ENCODE measurements at regions not wholly inside any gene's neighbourhood (a gene's known extent, or its start where the extent isn't known, plus 50 kb on each side); places are given as distances from the start of the nearest gene placed in this dataset.

DNA sequence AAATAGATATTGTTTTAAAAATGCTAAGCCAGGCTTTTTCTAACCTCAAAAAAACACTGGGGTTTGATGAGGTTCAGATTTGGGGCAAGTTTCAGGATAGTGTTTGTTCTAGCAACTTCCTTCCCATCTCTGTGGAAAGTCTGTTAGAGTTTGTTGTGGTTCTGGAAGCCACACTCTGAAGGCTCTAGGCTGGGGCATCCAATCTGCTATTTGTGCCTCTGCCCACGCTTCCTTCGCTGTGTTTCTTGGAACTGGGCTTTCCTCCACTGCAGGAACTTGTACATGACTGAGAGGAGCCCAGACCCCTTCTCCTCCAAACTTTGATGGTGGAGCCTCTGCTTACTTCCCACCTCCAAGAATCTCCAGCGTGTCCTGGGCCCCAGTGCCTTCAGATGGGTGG, 108.5 kb upstream of the SLC25A13 start:
- TF ChIP-seq EP300 (IDR thresholded peaks at IDR 0.05) (no peak), POLR2AphosphoS5 (IDR thresholded peaks at IDR 0.05) (no peak), POLR2A (IDR thresholded peaks at IDR 0.05) (no peak)
- TF ChIP-seq, protein P1, sequence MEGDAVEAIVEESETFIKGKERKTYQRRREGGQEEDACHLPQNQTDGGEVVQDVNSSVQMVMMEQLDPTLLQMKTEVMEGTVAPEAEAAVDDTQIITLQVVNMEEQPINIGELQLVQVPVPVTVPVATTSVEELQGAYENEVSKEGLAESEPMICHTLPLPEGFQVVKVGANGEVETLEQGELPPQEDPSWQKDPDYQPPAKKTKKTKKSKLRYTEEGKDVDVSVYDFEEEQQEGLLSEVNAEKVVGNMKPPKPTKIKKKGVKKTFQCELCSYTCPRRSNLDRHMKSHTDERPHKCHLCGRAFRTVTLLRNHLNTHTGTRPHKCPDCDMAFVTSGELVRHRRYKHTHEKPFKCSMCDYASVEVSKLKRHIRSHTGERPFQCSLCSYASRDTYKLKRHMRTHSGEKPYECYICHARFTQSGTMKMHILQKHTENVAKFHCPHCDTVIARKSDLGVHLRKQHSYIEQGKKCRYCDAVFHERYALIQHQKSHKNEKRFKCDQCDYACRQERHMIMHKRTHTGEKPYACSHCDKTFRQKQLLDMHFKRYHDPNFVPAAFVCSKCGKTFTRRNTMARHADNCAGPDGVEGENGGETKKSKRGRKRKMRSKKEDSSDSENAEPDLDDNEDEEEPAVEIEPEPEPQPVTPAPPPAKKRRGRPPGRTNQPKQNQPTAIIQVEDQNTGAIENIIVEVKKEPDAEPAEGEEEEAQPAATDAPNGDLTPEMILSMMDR (IDR thresholded peaks at IDR 0.05): no peak
- no peak overlapping the region for H3K4me3 ChIP-seq
- 93% methylated on average over 3 of the region's 3 CpGs for WGBS

DNA sequence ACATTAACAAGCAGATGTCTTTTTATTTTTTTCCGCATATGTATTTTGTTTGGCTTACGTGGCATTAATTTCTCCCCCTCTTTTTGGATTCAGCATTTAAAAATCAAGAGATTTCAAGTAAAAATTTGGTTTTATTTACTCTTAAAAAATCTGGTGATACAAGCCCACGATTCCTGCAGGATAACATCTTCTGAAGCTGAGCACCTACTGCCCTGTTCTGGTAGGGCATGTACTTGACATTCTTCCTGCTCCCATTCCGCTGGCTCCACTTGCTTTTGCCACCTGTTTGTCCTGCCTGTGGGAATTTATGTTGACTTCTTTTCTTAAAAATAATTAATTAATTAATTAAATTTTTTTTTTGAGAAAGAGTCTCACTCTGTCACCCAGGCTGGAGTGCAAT, 105.2 kb upstream of the SLC25A13 start:
- no peak overlapping the region for H3K27ac ChIP-seq
- no peak for DNase-seq (ENCODE audit: low spot score in 2 of 2)
- no peak overlapping the region for H3K4me3 ChIP-seq
- no peaks in the 10 kb centered on the region for H3K36me3 ChIP-seq
- no peaks in the 10 kb centered on the region for H3K27me3 ChIP-seq
- 89% methylated on average over 4 of the region's 4 CpGs for WGBS
- TF ChIP-seq POLR2A (IDR thresholded peaks at IDR 0.05) (no peak), POLR2AphosphoS5 (IDR thresholded peaks at IDR 0.05) (no peak), EP300 (IDR thresholded peaks at IDR 0.05) (no peak)
- TF ChIP-seq, protein P1 (IDR thresholded peaks at IDR 0.05): no peak
- no peaks in the 10 kb centered on the region for H3K9me3 ChIP-seq
- H3K4me1 ChIP-seq: no peaks in the 10 kb centered on the region

More for the DNA sequence above, 108.5 kb upstream of the SLC25A13 start:
- Histone ChIP-seq H3K9me3 (no peaks in the 10 kb centered on the region), H3K27me3 (no peaks in the 10 kb centered on the region), H3K36me3 (no peaks in the 10 kb centered on the region), H3K4me1 (no peaks in the 10 kb centered on the region), H3K27ac (no peak overlapping the region)
- no peak for DNase-seq (ENCODE audit: low spot score in 2 of 2)

DNA sequence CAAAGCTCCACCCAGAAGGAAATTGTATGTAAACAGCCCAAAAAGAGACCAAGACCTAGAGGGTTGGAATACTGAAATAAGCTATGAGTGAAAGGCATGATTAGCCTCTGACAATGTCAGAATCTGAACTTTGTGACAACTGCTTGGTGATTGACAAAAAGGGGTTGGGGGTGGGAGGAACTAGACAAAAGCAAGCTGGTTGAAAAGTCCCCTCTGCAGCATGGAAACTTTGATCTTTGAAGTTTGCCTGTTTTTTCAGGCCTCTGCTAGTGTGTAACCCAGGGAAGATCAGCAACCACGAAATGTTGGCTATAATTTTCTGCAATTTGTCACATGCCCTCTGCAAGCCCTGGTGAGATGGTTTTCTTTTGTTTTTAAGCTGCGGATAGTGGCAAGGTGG, 104.8 kb upstream of the SLC25A13 start:
- TF ChIP-seq, protein P1 (IDR thresholded peaks at IDR 0.05): no peak
- TF ChIP-seq EP300 (IDR thresholded peaks at IDR 0.05) (no peak), POLR2A (IDR thresholded peaks at IDR 0.05) (no peak), POLR2AphosphoS5 (IDR thresholded peaks at IDR 0.05) (no peak)
- no peaks in the 10 kb centered on the region for H3K36me3 ChIP-seq
- H3K4me3 ChIP-seq: no peak overlapping the region
- H3K27ac ChIP-seq: no peak overlapping the region
- DNase-seq (ENCODE audit: low spot score in 2 of 2): no peak
- no peaks in the 10 kb centered on the region for H3K4me1 ChIP-seq
- no peaks in the 10 kb centered on the region for H3K27me3 ChIP-seq
- no peaks in the 10 kb centered on the region for H3K9me3 ChIP-seq
- 73% methylated on average over 2 of the region's 2 CpGs for WGBS

DNA sequence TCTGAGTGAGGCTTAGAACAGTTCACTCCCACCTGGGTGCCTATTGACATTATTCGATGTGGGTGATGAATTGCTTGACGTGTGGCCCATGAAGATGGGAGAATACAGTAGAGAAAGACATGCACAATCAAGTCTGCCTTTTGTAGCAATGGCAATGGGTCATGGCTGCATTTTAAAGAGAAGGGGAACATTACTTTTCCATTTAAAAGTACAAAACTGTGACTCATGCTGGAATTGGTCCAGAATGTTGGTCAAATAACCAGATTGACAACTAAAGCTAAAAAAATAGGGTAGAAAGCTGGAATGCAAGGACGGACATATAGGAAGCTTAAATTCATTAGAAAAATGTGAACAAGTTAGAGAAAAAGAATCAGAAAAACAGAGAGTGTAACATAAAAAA, 104.1 kb upstream of the SLC25A13 start:
- no peaks in the 10 kb centered on the region for H3K4me1 ChIP-seq
- WGBS: 55% methylated on average over 3 of the region's 3 CpGs
- H3K9me3 ChIP-seq: no peaks in the 10 kb centered on the region
- TF ChIP-seq POLR2AphosphoS5 (IDR thresholded peaks at IDR 0.05) (no peak), EP300 (IDR thresholded peaks at IDR 0.05) (no peak), POLR2A (IDR thresholded peaks at IDR 0.05) (no peak)
- TF ChIP-seq, protein P1 (IDR thresholded peaks at IDR 0.05): no peak
- no peaks in the 10 kb centered on the region for H3K27me3 ChIP-seq
- DNase-seq (ENCODE audit: low spot score in 2 of 2): no peak
- H3K4me3 ChIP-seq: no peak overlapping the region
- no peaks in the 10 kb centered on the region for H3K36me3 ChIP-seq
- no peak overlapping the region for H3K27ac ChIP-seq

DNA sequence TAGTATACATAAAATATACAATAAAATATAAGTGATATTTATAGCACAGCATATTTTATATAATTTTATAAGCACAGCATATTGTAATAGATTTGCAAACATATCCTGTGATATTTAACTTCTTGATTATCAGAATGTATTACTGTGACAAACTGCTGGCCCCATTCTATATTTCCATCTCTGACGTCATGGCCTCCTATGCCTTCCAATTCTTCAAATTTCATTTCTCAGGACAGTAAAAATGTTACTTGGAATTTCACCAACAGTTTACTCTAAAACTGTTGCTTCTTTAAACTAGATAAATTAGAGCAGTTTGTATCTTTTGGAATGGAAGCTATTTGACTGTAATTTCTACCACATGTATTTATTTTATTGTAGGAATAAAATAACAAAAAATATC, 102.5 kb upstream of the SLC25A13 start:
- H3K9me3 ChIP-seq: no peaks in the 10 kb centered on the region
- WGBS: 61% methylated on average over 1 of the region's 1 CpG
- H3K27ac ChIP-seq: no peak overlapping the region
- no peak for DNase-seq (ENCODE audit: low spot score in 2 of 2)
- no peaks in the 10 kb centered on the region for H3K4me1 ChIP-seq
- no peak overlapping the region for H3K4me3 ChIP-seq
- H3K36me3 ChIP-seq: no peaks in the 10 kb centered on the region
- no peaks in the 10 kb centered on the region for H3K27me3 ChIP-seq
- TF ChIP-seq, protein P1 (IDR thresholded peaks at IDR 0.05): no peak
- TF ChIP-seq POLR2AphosphoS5 (IDR thresholded peaks at IDR 0.05) (no peak), POLR2A (IDR thresholded peaks at IDR 0.05) (no peak), EP300 (IDR thresholded peaks at IDR 0.05) (no peak)

Data from suprapubic skin (tissue), 4 donors.